ENCODE measurements at regions not wholly inside any gene's neighbourhood (a gene's known extent, or its start where the extent isn't known, plus 50 kb on each side); places are given as distances from the start of the nearest gene placed in this dataset.

DNA sequence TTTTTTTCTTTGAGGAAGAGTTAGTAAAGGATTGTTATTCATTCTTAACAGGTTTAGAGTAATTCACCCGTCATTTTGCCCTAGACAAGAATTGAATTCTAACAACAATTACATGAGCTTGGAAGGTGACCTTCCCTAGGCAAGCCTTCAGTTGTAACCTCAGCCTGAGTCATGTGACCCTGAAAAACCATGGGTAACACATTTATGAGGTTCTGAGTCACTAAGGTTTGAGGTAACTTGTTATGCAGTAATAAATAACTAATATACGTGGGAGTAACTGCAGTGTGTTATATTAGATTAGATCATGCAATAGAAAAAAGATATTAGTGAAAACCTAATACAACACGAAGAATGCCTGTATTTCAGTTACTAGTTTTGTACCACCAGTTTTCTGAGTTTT, 237.6 kb upstream of the NDN start:
- ChIA-PET CTCF (no interaction called here), POLR2A (ENCODE audit: unreplicated experiment) (no interaction called here)
- no peaks in the 10 kb centered on the region for H4K20me1 ChIP-seq (ENCODE audit: insufficient read depth)
- H3K4me3 ChIP-seq: no peak overlapping the region
- no peak overlapping the region for H3K4me2 ChIP-seq
- H3K79me2 ChIP-seq (ENCODE audit: low read depth): no peaks in the 10 kb centered on the region
- no peaks in the 10 kb centered on the region for H3K27me3 ChIP-seq (ENCODE audit: insufficient read depth, low read depth)
- intact Hi-C loops (cut with micrococcal nuclease; ENCODE audit: unreplicated experiment): no loop called here
- no peak overlapping the region for H2AFZ ChIP-seq
- no peaks in the 10 kb centered on the region for H3K36me3 ChIP-seq (ENCODE audit: low read depth)
- no peaks in the 10 kb centered on the region for H3F3A ChIP-seq (ENCODE audit: insufficient read depth, low read depth)
- H3K4me1 ChIP-seq (replicated peaks; ENCODE audit: insufficient read depth): no peaks in the 10 kb centered on the region
- BruUV-seq (replicated peaks): no TSS peak
- no peak overlapping the region for H3K27ac ChIP-seq
- H3K9me2 ChIP-seq (ENCODE audit: insufficient read depth): no peaks in the 10 kb centered on the region
- no peak for TF ChIP-seq EZH2 (IDR thresholded peaks at IDR 0.05; ENCODE audit: low read depth)
- TF ChIP-seq, protein P1, sequence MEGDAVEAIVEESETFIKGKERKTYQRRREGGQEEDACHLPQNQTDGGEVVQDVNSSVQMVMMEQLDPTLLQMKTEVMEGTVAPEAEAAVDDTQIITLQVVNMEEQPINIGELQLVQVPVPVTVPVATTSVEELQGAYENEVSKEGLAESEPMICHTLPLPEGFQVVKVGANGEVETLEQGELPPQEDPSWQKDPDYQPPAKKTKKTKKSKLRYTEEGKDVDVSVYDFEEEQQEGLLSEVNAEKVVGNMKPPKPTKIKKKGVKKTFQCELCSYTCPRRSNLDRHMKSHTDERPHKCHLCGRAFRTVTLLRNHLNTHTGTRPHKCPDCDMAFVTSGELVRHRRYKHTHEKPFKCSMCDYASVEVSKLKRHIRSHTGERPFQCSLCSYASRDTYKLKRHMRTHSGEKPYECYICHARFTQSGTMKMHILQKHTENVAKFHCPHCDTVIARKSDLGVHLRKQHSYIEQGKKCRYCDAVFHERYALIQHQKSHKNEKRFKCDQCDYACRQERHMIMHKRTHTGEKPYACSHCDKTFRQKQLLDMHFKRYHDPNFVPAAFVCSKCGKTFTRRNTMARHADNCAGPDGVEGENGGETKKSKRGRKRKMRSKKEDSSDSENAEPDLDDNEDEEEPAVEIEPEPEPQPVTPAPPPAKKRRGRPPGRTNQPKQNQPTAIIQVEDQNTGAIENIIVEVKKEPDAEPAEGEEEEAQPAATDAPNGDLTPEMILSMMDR (conservative IDR thresholded peaks at IDR 0.05): no peak
- no peaks in the 10 kb centered on the region for H3K9me3 ChIP-seq (ENCODE audit: insufficient read depth, low read depth)
- no peak for DNase-seq

DNA sequence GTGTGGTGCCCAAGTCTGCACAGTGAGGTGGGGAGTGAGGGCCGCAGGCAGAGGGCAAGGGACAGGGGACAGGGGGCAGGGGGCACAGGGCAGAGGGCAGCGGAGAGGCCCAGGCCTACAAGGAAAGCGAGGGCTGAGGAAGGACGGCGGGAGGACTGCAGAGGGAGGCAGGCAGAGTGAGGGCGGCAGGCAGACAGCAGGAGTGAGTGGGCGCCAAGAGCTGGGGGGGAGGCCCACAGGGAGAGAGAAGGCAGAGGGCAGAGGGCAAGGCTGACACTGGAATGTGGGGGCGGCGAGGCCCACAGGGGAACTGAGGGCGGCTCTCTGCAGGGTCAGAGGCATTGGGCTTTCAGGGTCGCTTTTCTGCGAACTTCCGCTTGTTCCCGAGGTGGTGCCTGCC, 267.8 kb upstream of the NDN start:
- Histone ChIP-seq H3K79me2 (ENCODE audit: low read depth) (no peaks in the 10 kb centered on the region), H3K9me2 (ENCODE audit: insufficient read depth) (no peaks in the 10 kb centered on the region), H3K9me3 (ENCODE audit: insufficient read depth, low read depth) (no peaks in the 10 kb centered on the region), H4K20me1 (ENCODE audit: insufficient read depth) (no peaks in the 10 kb centered on the region), H3K27me3 (ENCODE audit: insufficient read depth, low read depth) (no peaks in the 10 kb centered on the region), H3K27ac (no peak overlapping the region), H2AFZ (no peak overlapping the region), H3K4me2 (no peak overlapping the region), H3K4me1 (replicated peaks; ENCODE audit: insufficient read depth) (no peaks in the 10 kb centered on the region), H3F3A (ENCODE audit: insufficient read depth, low read depth) (no peaks in the 10 kb centered on the region), H3K36me3 (ENCODE audit: low read depth) (no peaks in the 10 kb centered on the region), H3K4me3 (no peak overlapping the region)
- TF ChIP-seq EZH2 (IDR thresholded peaks at IDR 0.05; ENCODE audit: low read depth): no peak
- TF ChIP-seq, protein P1 (conservative IDR thresholded peaks at IDR 0.05): no peak
- DNase-seq: no peak
- POLR2A ChIA-PET (ENCODE audit: unreplicated experiment): no interaction called here
- intact Hi-C loops (cut with micrococcal nuclease; ENCODE audit: unreplicated experiment): no loop called here
- no TSS peak for BruUV-seq (replicated peaks)
- CTCF ChIA-PET: no interaction called here

DNA sequence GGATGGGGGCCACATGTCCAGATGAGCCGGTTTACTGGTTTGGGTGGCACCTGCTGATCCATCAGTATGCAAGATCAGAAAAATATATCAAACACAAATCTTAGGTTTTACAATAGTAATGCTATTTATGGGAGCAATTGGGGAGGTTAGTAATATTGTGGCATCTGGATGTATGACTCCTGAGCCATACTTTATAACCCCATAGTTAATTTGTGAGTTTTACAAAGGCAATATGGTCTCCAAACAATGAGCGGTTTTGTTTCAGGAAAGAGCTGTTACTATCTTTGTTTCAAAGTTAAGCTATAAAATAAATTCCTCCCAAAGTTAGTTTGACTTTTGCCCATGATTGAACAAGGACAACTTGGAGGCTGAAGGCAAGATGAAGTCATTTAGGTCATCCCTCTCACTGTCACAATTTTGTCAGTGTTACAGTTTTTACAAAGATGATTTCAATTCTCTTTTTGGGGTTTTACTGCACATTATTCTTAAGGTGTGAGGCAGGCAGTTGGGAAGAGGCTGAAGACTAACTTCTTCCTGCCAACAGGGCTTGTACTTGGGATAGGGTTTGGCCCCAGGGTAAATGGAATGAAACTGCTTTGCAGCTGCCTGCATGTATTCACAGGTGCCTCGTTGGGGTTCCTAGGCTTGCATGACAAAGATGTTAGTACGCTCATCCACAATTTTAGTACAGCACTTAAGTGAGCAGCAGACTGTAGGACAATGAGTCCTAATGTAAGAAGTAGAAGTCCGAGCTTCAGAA, 296.6 kb upstream of the NDN start:
- Histone ChIP-seq H3K79me2 (ENCODE audit: low read depth) (no peaks in the 10 kb centered on the region), H3K27ac (no peak overlapping the region), H3K4me1 (replicated peaks; ENCODE audit: insufficient read depth) (no peaks in the 10 kb centered on the region), H3K4me3 (no peak overlapping the region), H4K20me1 (ENCODE audit: insufficient read depth) (no peaks in the 10 kb centered on the region), H3K4me2 (no peak overlapping the region), H3F3A (ENCODE audit: insufficient read depth, low read depth) (no peaks in the 10 kb centered on the region), H3K9me3 (ENCODE audit: insufficient read depth, low read depth) (no peaks in the 10 kb centered on the region), H3K9me2 (ENCODE audit: insufficient read depth) (no peaks in the 10 kb centered on the region), H3K27me3 (ENCODE audit: insufficient read depth, low read depth) (no peaks in the 10 kb centered on the region), H2AFZ (no peak overlapping the region), H3K36me3 (ENCODE audit: low read depth) (no peaks in the 10 kb centered on the region)
- ChIA-PET POLR2A (ENCODE audit: unreplicated experiment) (no interaction called here), CTCF (no interaction called here)
- TF ChIP-seq EZH2 (IDR thresholded peaks at IDR 0.05; ENCODE audit: low read depth): no peak
- TF ChIP-seq, protein P1 (conservative IDR thresholded peaks at IDR 0.05): no peak
- intact Hi-C loops (cut with micrococcal nuclease; ENCODE audit: unreplicated experiment): no loop called here
- BruUV-seq (replicated peaks): no TSS peak
- no peak for DNase-seq

Data from PC-9 (cell line).